HEK293 (cell line): ENCODE measurements at regions not wholly inside any gene's neighbourhood (a gene's known extent, or its start where the extent isn't known, plus 50 kb on each side); places are given as distances from the start of the nearest gene placed in this dataset.

Source experiments
- CTCF ChIA-PET: fragments of 350-600 bp; formaldehyde crosslinking; extraction: SDS; loops from one replicate; lab custom pipeline; 2021; ENCODE audit warnings: antibody characterized with exemption; lab: Yijun Ruan, JAX
- POLR2A ChIA-PET: fragments of 300-600 bp; formaldehyde crosslinking; extraction: SDS; loops from one replicate; lab custom pipeline; 2020; ENCODE audit warnings: antibody characterized with exemption, inconsistent platforms; lab: Yijun Ruan, JAX
- H3K27ac ChIP-seq: fragments of 200-500 bp; sonication (Bioruptor generic); 2 replicates; pipeline ENCODE4 v1.5.1; 2014; ENCODE audit warnings: low read depth, low read length, control low read depth, inconsistent platforms; ENCODE audit errors: extremely low read depth
- H3K36me3 ChIP-seq, 2 experiments: fragments of 200-500 bp in 1 of 2; sonication (Bioruptor generic) in 1 of 2; 1 replicate in 1 of 2; 2 replicates in 1 of 2; pipeline ENCODE4 v1.5.1; 2014 to 2017; ENCODE audit warnings: inconsistent platforms in 2 of 2, low read length in 2 of 2; ENCODE audit not compliant: control insufficient read depth in 2 of 2, insufficient read depth in 1 of 2
- H3K4me1 ChIP-seq: fragments of 200-500 bp; sonication (Bioruptor generic); 2 replicates; pipeline ENCODE4 v1.5.1; 2014; ENCODE audit warnings: mild to moderate bottlenecking, low read length, inconsistent platforms; ENCODE audit not compliant: control insufficient read depth, insufficient read depth
- H3K4me3 ChIP-seq: 2 replicates; pipeline ENCODE4 v1.5.1; 2011; ENCODE audit warnings: low read depth, mild to moderate bottlenecking, control low read depth, low read length, moderate library complexity
- H3K9me3 ChIP-seq: fragments of 200-500 bp; sonication (Bioruptor generic); 2 replicates; pipeline ENCODE4 v1.5.1; 2014; ENCODE audit warnings: low read depth, low read length, inconsistent platforms; ENCODE audit not compliant: control insufficient read depth, insufficient read depth
- GLIS1 ChIP-seq: fragments of 450-650 bp; formaldehyde crosslinking; IDR thresholded peaks from 2 replicates; pipeline ENCODE4 v1.5.1; 2016; ENCODE audit warnings: missing biosample characterization, missing genetic modification characterization
- PRDM2 ChIP-seq: fragments of 450-650 bp; formaldehyde crosslinking; IDR thresholded peaks from 2 replicates; pipeline ENCODE4 v1.5.1; 2016; ENCODE audit warnings: missing biosample characterization, missing genetic modification characterization, borderline replicate concordance
- ZFP69B ChIP-seq: fragments of 450-650 bp; formaldehyde crosslinking; IDR thresholded peaks from 2 replicates; pipeline ENCODE4 v1.5.1; 2016; ENCODE audit warnings: missing biosample characterization, missing genetic modification characterization
- ZNF121 ChIP-seq: fragments of 450-650 bp; formaldehyde crosslinking; IDR thresholded peaks from 2 replicates; pipeline ENCODE4 v1.5.1; 2016; ENCODE audit warnings: missing biosample characterization, missing genetic modification characterization
- ZNF138 ChIP-seq: fragments of 450-650 bp; formaldehyde crosslinking; IDR thresholded peaks from 2 replicates; pipeline ENCODE4 v1.5.1; 2016; ENCODE audit warnings: missing biosample characterization, missing genetic modification characterization, borderline replicate concordance
- ZNF248 ChIP-seq: fragments of 450-650 bp; formaldehyde crosslinking; IDR thresholded peaks from 2 replicates; pipeline ENCODE4 v1.5.1; 2017; ENCODE audit warnings: missing biosample characterization, missing genetic modification characterization
- ZNF501 ChIP-seq: fragments of 450-650 bp; formaldehyde crosslinking; IDR thresholded peaks from 2 replicates; pipeline ENCODE4 v1.5.1; 2016; ENCODE audit warnings: missing biosample characterization, missing genetic modification characterization
- ZNF521 ChIP-seq: fragments of 450-650 bp; formaldehyde crosslinking; IDR thresholded peaks from 2 replicates; pipeline ENCODE4 v1.5.1; 2017; ENCODE audit warnings: missing biosample characterization, mild to moderate bottlenecking, missing genetic modification characterization
- ZNF530 ChIP-seq: fragments of 450-650 bp; formaldehyde crosslinking; IDR thresholded peaks from 2 replicates; pipeline ENCODE4 v1.5.1; 2016; ENCODE audit warnings: low read depth, missing biosample characterization, missing genetic modification characterization
- ZNF610 ChIP-seq: fragments of 450-650 bp; formaldehyde crosslinking; IDR thresholded peaks from 2 replicates; pipeline ENCODE4 v1.5.1; 2016; ENCODE audit warnings: missing biosample characterization, missing genetic modification characterization, borderline replicate concordance
- ZNF776 ChIP-seq: fragments of 450-650 bp; formaldehyde crosslinking; IDR thresholded peaks from 2 replicates; pipeline ENCODE4 v1.5.0; 2017; ENCODE audit warnings: missing biosample characterization, missing genetic modification characterization, borderline replicate concordance
- ZSCAN4 ChIP-seq: fragments of 450-650 bp; formaldehyde crosslinking; IDR thresholded peaks from 2 replicates; pipeline ENCODE4 v1.5.1; 2017; ENCODE audit warnings: missing biosample characterization, missing genetic modification characterization

- Histone ChIP-seq H3K4me3 (no peak overlapping the region), H3K9me3 (no peaks in the 10 kb centered on the region), H3K27ac (no peak overlapping the region), H3K4me1 (no peaks in the 10 kb centered on the region), H3K36me3 (no peaks in the 10 kb centered on the region)
- no peak for TF ChIP-seq ZNF248 (tag by site-specific recombination)
- no peak for TF ChIP-seq ZSCAN4
- TF ChIP-seq ZNF121: no peak
- TF ChIP-seq ZNF610 (tag by site-specific recombination): no peak
- TF ChIP-seq ZNF530 (tag by site-specific recombination): no peak
- TF ChIP-seq ZNF521 (tag by site-specific recombination): no peak
- TF ChIP-seq ZNF501 (tag by site-specific recombination): no peak
- no peak for TF ChIP-seq ZNF138 (tag by site-specific recombination)
- TF ChIP-seq GLIS1 (tag by site-specific recombination): no peak
- no peak for TF ChIP-seq PRDM2 (tag by site-specific recombination)
- TF ChIP-seq ZFP69B (tag by site-specific recombination): no peak
- no peak for TF ChIP-seq ZNF776 (tag by site-specific recombination)
- POLR2A ChIA-PET: no interaction called here
- CTCF ChIA-PET: no interaction called here
Measured at GRCh38 chr3:145383416-145383815, 777.6 kb downstream of the PLOD2 start.

- H3K9me3 ChIP-seq: no peaks in the 10 kb centered on the region
- H3K27ac ChIP-seq: no peak overlapping the region
- H3K4me3 ChIP-seq: no peak overlapping the region
- no peaks in the 10 kb centered on the region for H3K36me3 ChIP-seq
- CTCF ChIA-PET: no interaction called here
- H3K4me1 ChIP-seq: no peaks in the 10 kb centered on the region
- TF ChIP-seq ZNF521 (tag by site-specific recombination): no peak
- no peak for TF ChIP-seq PRDM2 (tag by site-specific recombination)
- TF ChIP-seq, all 188 proteins: peak for 0
- POLR2A ChIA-PET: no interaction called here
Measured at GRCh38 chr3:145384307-145384706, 776.7 kb downstream of the PLOD2 start.
